Neuron (in vitro differentiated cells): ENCODE measurements at regions not wholly inside any gene's neighbourhood (a gene's known extent, or its start where the extent isn't known, plus 50 kb on each side); places are given as distances from the start of the nearest gene placed in this dataset.
A peak's percentile ranks its signal among the peaks of the same experiment; 100 is the strongest.

Experiments
- H2AFZ ChIP-seq: one replicate; pipeline ENCODE4 v1.6.1; 2013; ENCODE audit warnings: low read depth, mild to moderate bottlenecking, inconsistent platforms, low read length, moderate library complexity
- H3K27me3 ChIP-seq: one replicate; pipeline ENCODE4 v1.6.1; 2013; ENCODE audit warnings: low read length; ENCODE audit not compliant: insufficient read depth
- H3K36me3 ChIP-seq: one replicate; pipeline ENCODE4 v1.6.1; 2013; ENCODE audit warnings: low read length; ENCODE audit not compliant: insufficient read depth
- H3K4me1 ChIP-seq: one replicate; pipeline ENCODE4 v1.6.1; 2013; ENCODE audit warnings: low read length; ENCODE audit not compliant: insufficient read depth
- H3K4me3 ChIP-seq: 2 replicates; pipeline ENCODE4 v1.5.1; 2013; ENCODE audit warnings: mild to moderate bottlenecking, low read length, moderate library complexity
- H3K9me3 ChIP-seq: one replicate; pipeline ENCODE4 v1.6.1; 2013; ENCODE audit warnings: low read length

GRCh38 chr2:138275292-138275690 is 226.3 kb upstream of the SPOPL start:
- Histone ChIP-seq H3K9me3 (no peaks in the 10 kb centered on the region), H3K27me3 (no peaks in the 10 kb centered on the region), H2AFZ (no peak overlapping the region), H3K4me1 (peaks cover 37% of the 10 kb centered on the region), H3K36me3 (no peaks in the 10 kb centered on the region), H3K4me3 (no peak overlapping the region)

- no peaks in the 10 kb centered on the region for H3K36me3 ChIP-seq
- no peaks in the 10 kb centered on the region for H3K9me3 ChIP-seq
- no peak overlapping the region for H3K4me3 ChIP-seq
- H2AFZ ChIP-seq = no peak overlapping the region
- H3K4me1 ChIP-seq = peaks cover 35% of the 10 kb centered on the region
- H3K27me3 ChIP-seq = no peaks in the 10 kb centered on the region
Measured at GRCh38 chr2:138275881-138276280, 225.7 kb upstream of the SPOPL start.

- no peak overlapping the region for H3K4me3 ChIP-seq
- peak overlapping the region; percentile 82 for H2AFZ ChIP-seq
- H3K27me3 ChIP-seq = no peaks in the 10 kb centered on the region
- peaks cover 30% of the 10 kb centered on the region for H3K4me1 ChIP-seq
- no peaks in the 10 kb centered on the region for H3K9me3 ChIP-seq
- H3K36me3 ChIP-seq = no peaks in the 10 kb centered on the region
Measured at GRCh38 chr2:138276339-138276738, 225.2 kb upstream of the SPOPL start.

GRCh38 chr2:138277062-138277461 is 224.5 kb upstream of the SPOPL start:
- H3K4me1 ChIP-seq = peaks cover 24% of the 10 kb centered on the region
- no peaks in the 10 kb centered on the region for H3K27me3 ChIP-seq
- H3K4me3 ChIP-seq = no peak overlapping the region
- peak overlapping the region; percentile 82 for H2AFZ ChIP-seq
- H3K36me3 ChIP-seq = no peaks in the 10 kb centered on the region
- H3K9me3 ChIP-seq = no peaks in the 10 kb centered on the region

- Histone ChIP-seq H3K4me1 (peaks cover 19% of the 10 kb centered on the region), H2AFZ (no peak overlapping the region), H3K4me3 (no peak overlapping the region), H3K36me3 (no peaks in the 10 kb centered on the region), H3K27me3 (no peaks in the 10 kb centered on the region), H3K9me3 (no peaks in the 10 kb centered on the region)
Measured at GRCh38 chr2:138279871-138280270, 221.7 kb upstream of the SPOPL start.

GRCh38 chr2:138280999-138281695 is 220.4 kb upstream of the SPOPL start:
- H3K27me3 ChIP-seq = no peaks in the 10 kb centered on the region

GRCh38 chr2:138282014-138282672 is 219.4 kb upstream of the SPOPL start:
- Histone ChIP-seq H3K9me3 (no peaks in the 10 kb centered on the region), H3K4me3 (no peak overlapping the region), H3K4me1 (peaks cover 8% of the 10 kb centered on the region), H3K27me3 (no peaks in the 10 kb centered on the region), H2AFZ (no peak overlapping the region), H3K36me3 (no peaks in the 10 kb centered on the region)

More at GRCh38 chr2:138280999-138281695, 220.4 kb upstream of the SPOPL start:
- peaks cover 18% of the 10 kb centered on the region for H3K4me1 ChIP-seq
- H2AFZ ChIP-seq = no peak overlapping the region
- no peaks in the 10 kb centered on the region for H3K9me3 ChIP-seq
- H3K4me3 ChIP-seq = no peak overlapping the region
- no peaks in the 10 kb centered on the region for H3K36me3 ChIP-seq

- no peak overlapping the region for H2AFZ ChIP-seq
- no peaks in the 10 kb centered on the region for H3K4me1 ChIP-seq
- H3K27me3 ChIP-seq = no peaks in the 10 kb centered on the region
- H3K9me3 ChIP-seq = no peaks in the 10 kb centered on the region
- no peak overlapping the region for H3K4me3 ChIP-seq
- no peaks in the 10 kb centered on the region for H3K36me3 ChIP-seq
Measured at GRCh38 chr2:138291805-138292204, 209.8 kb upstream of the SPOPL start.

GRCh38 chr2:138293045-138293444 is 208.5 kb upstream of the SPOPL start:
- H3K36me3 ChIP-seq = no peaks in the 10 kb centered on the region
- no peaks in the 10 kb centered on the region for H3K4me1 ChIP-seq
- no peak overlapping the region for H2AFZ ChIP-seq
- H3K4me3 ChIP-seq = no peak overlapping the region
- H3K27me3 ChIP-seq = no peaks in the 10 kb centered on the region
- no peaks in the 10 kb centered on the region for H3K9me3 ChIP-seq

- no peaks in the 10 kb centered on the region for H3K9me3 ChIP-seq
- H3K36me3 ChIP-seq = no peaks in the 10 kb centered on the region
- H3K4me1 ChIP-seq = no peaks in the 10 kb centered on the region
- no peaks in the 10 kb centered on the region for H3K27me3 ChIP-seq
- H3K4me3 ChIP-seq = no peak overlapping the region
- H2AFZ ChIP-seq = no peak overlapping the region
Measured at GRCh38 chr2:138293549-138293948, 208.0 kb upstream of the SPOPL start.

- Histone ChIP-seq H3K4me3 (no peak overlapping the region), H3K36me3 (no peaks in the 10 kb centered on the region), H3K4me1 (no peaks in the 10 kb centered on the region), H3K9me3 (no peaks in the 10 kb centered on the region), H2AFZ (no peak overlapping the region), H3K27me3 (no peaks in the 10 kb centered on the region)
Measured at GRCh38 chr2:138294451-138294850, 207.1 kb upstream of the SPOPL start.

GRCh38 chr2:138296365-138296764 is 205.2 kb upstream of the SPOPL start:
- no peak overlapping the region for H3K4me3 ChIP-seq
- no peaks in the 10 kb centered on the region for H3K36me3 ChIP-seq
- no peaks in the 10 kb centered on the region for H3K4me1 ChIP-seq
- no peak overlapping the region for H2AFZ ChIP-seq
- H3K9me3 ChIP-seq = no peaks in the 10 kb centered on the region
- H3K27me3 ChIP-seq = no peaks in the 10 kb centered on the region

- Histone ChIP-seq H3K4me1 (no peaks in the 10 kb centered on the region), H3K27me3 (no peaks in the 10 kb centered on the region), H3K36me3 (no peaks in the 10 kb centered on the region), H3K9me3 (no peaks in the 10 kb centered on the region), H3K4me3 (no peak overlapping the region), H2AFZ (no peak overlapping the region)
Measured at GRCh38 chr2:138298120-138298814, 203.3 kb upstream of the SPOPL start.
